ENCODE measurements at regions not wholly inside any gene's neighbourhood (a gene's known extent, or its start where the extent isn't known, plus 50 kb on each side); places are given as distances from the start of the nearest gene placed in this dataset.
"Not testable (repeated sequence)": the region's sequence is repeated elsewhere in the genome, so short reads cannot be mapped to it uniquely, and the experiment has no call there.

- not testable (repeated sequence) for DNase-seq
These were observed 241.6 kb upstream of the VKORC1L1 start for GRCh38 chr7:65631236-65631635.

- not testable (repeated sequence) for DNase-seq
These were observed 239.1 kb upstream of the VKORC1L1 start for GRCh38 chr7:65633587-65634404.

GRCh38 chr7:65638918-65639317, 234.0 kb upstream of the VKORC1L1 start:
- DNase-seq = not testable (repeated sequence)

- DNase-seq = not testable (repeated sequence)
These were observed 233.2 kb upstream of the VKORC1L1 start for GRCh38 chr7:65639717-65640116.

GRCh38 chr7:65643498-65643897, 229.4 kb upstream of the VKORC1L1 start:
- DNase-seq = not testable (repeated sequence)

- DNase-seq = not testable (repeated sequence)
These were observed 225.5 kb upstream of the VKORC1L1 start for GRCh38 chr7:65647153-65647964.

GRCh38 chr7:65651174-65651573, 221.7 kb upstream of the VKORC1L1 start:
- DNase-seq = not testable (repeated sequence)

- DNase-seq = not testable (repeated sequence)
These were observed 220.9 kb upstream of the VKORC1L1 start for GRCh38 chr7:65651826-65652592.

- not testable (repeated sequence) for DNase-seq
These were observed 220.2 kb upstream of the VKORC1L1 start for GRCh38 chr7:65652669-65653068.

- DNase-seq = not testable (repeated sequence)
These were observed 216.2 kb upstream of the VKORC1L1 start for GRCh38 chr7:65656494-65657188.

GRCh38 chr7:65683362-65683761, 189.5 kb upstream of the VKORC1L1 start:
- DNase-seq = not testable (repeated sequence)

- peak; percentile 7 for DNase-seq
These were observed 173.7 kb upstream of the VKORC1L1 start for GRCh38 chr7:65699026-65699714.

- DNase-seq = not testable (repeated sequence)
These were observed 173.0 kb upstream of the VKORC1L1 start for GRCh38 chr7:65699715-65700356.

GRCh38 chr7:65719123-65719798, 153.6 kb upstream of the VKORC1L1 start:
- peak; percentile 60 for DNase-seq

- peak; percentile 88 for DNase-seq
These were observed 150.5 kb upstream of the VKORC1L1 start for GRCh38 chr7:65722361-65722792.

- not testable (repeated sequence) for DNase-seq
These were observed 145.7 kb upstream of the VKORC1L1 start for GRCh38 chr7:65727182-65727581.

- no peak for DNase-seq
These were observed 141.7 kb upstream of the VKORC1L1 start for GRCh38 chr7:65731129-65731528.

- DNase-seq = no peak
These were observed 141.3 kb upstream of the VKORC1L1 start for GRCh38 chr7:65731562-65732035.

GRCh38 chr7:65744406-65744805, 128.5 kb upstream of the VKORC1L1 start:
- no peak for DNase-seq

- DNase-seq = no peak
These were observed 126.5 kb upstream of the VKORC1L1 start for GRCh38 chr7:65746398-65746669.

GRCh38 chr7:65749039-65749438, 123.8 kb upstream of the VKORC1L1 start:
- no peak for DNase-seq

Data from NCI-H345 (cell line).